Heart left ventricle (tissue), 13 donors: ENCODE measurements at regions not wholly inside any gene's neighbourhood (a gene's known extent, or its start where the extent isn't known, plus 50 kb on each side); places are given as distances from the start of the nearest gene placed in this dataset.

Source experiments
- POLR2A ChIP-seq, 2 donors: fragments of 450-650 bp; IDR thresholded peaks; one replicate each; pipeline ENCODE4 v1.6.1; 2017; ENCODE audit warnings: antibody characterized with exemption in 2 of 2, mild to moderate bottlenecking in 2 of 2, moderate library complexity in 2 of 2
- TF ChIP-seq, protein P1 (sequence below), 12 donors: fragments of 200-600 bp; sonication (generic) in 4 of 12; IDR thresholded peaks; one replicate each; pipeline versions ENCODE4 v1.5.0 to v1.8.0; 2018 to 2022; ENCODE audit warnings: antibody characterized with exemption in 12 of 12, mild to moderate bottlenecking in 5 of 12
- donor health status: ischemic (EF 13 %, LVEDD 7.1; RV severe dilation, severe dysfunction).
- donor health status: DM: no; HTN: yes; CAD: no.
- donor health status: DM: no; HTN: no; CAD: no.
- donor health status: ischemic (EF 25% LVEDD 6.9; RV normal size, moderate dysfunction).
- donor health status: ischemic (EF 25% LVEDD 5.7; RV mildly dilated, moderate dysfunction).
- donor health status: ischemic (EF 35%, LVEDD 5.7; RV mildly dilated, moderate dysfunction).
- donor health status: nonischemic (EF 11% LVEDD 7.7; RV severe dilation, severe dysfunction).
- donor health status: DM: yes; HTN: yes; CAD: no.
- donor health status: PGD.
- donor health status: ischemic (EF 29% LVEDD 5.4; RV normal size, mild dysfunction).
- donor health status: nonischemic (EF 23%, LVEDD 6.1; RV moderate dilation, normal function).

DNA sequence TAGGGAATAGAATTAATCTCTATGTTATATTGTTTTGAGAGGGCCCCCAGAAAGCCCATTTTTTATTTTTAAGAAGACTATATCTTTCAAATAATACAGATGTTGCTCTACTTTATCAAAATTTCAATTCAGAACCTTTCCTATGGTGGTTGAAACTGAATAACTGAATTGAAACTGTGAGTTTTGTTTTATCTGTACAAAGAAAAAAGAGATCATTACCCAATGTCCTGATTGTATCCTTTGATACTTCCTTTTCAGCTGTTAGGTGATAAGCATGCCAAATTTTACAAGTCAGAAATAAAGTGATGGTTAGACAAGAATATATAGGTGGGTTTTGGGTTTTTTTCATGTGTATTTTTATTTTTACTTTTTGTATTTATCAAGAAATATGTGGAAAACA lies 1293.1 kb upstream of the USP15 start:
- TF ChIP-seq, protein P1, sequence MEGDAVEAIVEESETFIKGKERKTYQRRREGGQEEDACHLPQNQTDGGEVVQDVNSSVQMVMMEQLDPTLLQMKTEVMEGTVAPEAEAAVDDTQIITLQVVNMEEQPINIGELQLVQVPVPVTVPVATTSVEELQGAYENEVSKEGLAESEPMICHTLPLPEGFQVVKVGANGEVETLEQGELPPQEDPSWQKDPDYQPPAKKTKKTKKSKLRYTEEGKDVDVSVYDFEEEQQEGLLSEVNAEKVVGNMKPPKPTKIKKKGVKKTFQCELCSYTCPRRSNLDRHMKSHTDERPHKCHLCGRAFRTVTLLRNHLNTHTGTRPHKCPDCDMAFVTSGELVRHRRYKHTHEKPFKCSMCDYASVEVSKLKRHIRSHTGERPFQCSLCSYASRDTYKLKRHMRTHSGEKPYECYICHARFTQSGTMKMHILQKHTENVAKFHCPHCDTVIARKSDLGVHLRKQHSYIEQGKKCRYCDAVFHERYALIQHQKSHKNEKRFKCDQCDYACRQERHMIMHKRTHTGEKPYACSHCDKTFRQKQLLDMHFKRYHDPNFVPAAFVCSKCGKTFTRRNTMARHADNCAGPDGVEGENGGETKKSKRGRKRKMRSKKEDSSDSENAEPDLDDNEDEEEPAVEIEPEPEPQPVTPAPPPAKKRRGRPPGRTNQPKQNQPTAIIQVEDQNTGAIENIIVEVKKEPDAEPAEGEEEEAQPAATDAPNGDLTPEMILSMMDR (IDR thresholded peaks at IDR 0.05): no peak
- no peak for TF ChIP-seq POLR2A (IDR thresholded peaks at IDR 0.05)
